Testis (tissue), 2 donors: ENCODE measurements at regions not wholly inside any gene's neighbourhood (a gene's known extent, or its start where the extent isn't known, plus 50 kb on each side); places are given as distances from the start of the nearest gene placed in this dataset.

ENCODE experiments used
- CTCF ChIP-seq, 3 experiments: fragments of 450-650 bp in 2 of 3; fragments of 200-600 bp in 1 of 3; sonication (generic) in 1 of 3; IDR thresholded peaks; one replicate each; pipeline ENCODE4 v1.5.1; 2016 to 2019; ENCODE audit warnings: antibody characterized with exemption in 3 of 3, mild to moderate bottlenecking in 2 of 3, moderate library complexity in 1 of 3
- POLR2A ChIP-seq: fragments of 450-650 bp; IDR thresholded peaks from one replicate; pipeline ENCODE4 v1.6.1; 2017; ENCODE audit warnings: antibody characterized with exemption, mild to moderate bottlenecking, moderate library complexity

GRCh38 chr7:81264116-81264515 is 345.3 kb upstream of the SEMA3C start:
- TF ChIP-seq CTCF (IDR thresholded peaks at IDR 0.05) (no peak), POLR2A (no peak)
